DMS79 (cell line): ENCODE measurements at regions not wholly inside any gene's neighbourhood (a gene's known extent, or its start where the extent isn't known, plus 50 kb on each side); places are given as distances from the start of the nearest gene placed in this dataset.
"Not testable (repeated sequence)": the region's sequence is repeated elsewhere in the genome, so short reads cannot be mapped to it uniquely, and the experiment has no call there.

Experiments
- DNase-seq: peaks from one replicate; lab custom pipeline; 2025; lab: John Stamatoyannopoulos, UW

DNA sequence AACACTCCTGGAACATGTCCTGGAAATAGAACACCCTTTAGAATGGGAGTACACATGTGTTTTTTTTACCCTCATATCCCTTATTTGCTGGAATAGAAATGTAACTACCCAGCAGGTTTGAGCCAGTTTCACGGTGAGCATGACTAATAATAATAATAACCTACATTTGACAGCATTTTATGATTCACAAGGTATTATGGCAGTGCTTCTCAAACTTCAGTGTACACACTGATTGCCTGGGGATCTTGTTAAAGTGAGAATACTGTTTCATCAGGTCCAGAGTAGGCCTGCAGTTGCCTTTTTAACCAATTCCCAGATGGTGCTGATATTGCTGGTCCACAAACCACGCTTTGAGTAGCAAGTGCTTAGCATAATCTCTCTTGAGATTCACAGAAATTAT, 63.9 kb downstream of the NFKBIZ start:
- no peak for DNase-seq

DNA sequence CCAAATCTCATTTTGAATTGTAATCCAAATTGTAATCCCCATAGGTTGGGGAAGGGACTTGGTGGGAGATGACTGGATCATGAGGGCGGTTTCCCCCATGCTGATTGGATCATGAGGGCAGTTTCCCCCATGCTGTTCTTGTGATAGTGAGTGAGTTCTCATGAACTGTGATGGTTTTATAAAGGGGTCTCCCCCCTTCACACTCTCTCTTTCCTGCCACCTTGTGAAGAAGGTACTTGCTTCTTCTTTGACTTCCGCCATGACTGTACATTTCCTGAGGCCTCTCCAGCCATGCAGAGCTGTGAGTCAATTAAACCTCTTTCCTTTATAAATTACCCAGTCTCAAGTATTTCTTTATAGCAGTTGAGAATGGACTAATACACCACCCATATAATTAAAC, 68.4 kb downstream of the NFKBIZ start:
- not testable (repeated sequence) for DNase-seq

DNA sequence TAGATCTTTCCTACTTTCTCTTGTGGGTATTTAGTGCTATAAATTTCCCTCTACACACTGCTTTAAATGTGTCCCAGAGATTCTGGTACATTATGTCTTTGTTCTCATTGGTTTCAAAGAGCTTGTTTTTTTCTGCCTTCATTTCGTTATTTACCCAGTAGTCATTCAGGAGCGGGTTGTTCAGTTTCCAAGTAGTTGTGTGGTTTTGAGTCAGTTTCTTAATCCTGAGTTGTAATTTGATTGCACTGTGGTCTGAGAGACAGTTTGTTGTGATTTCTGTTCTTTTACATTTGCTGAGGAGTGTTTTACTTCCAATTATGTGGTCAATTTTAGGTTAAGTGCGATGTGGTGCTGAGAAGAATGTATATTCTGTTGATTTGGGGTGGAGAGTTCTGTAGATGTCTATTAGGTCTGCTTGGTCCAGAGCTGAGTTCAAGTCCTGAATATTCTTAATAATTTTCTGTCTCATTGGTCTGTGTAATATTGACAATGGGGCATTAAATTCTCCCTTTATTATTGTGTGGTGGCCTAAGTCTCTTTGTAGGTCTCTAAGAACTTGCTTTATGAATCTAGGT, 72.9 kb downstream of the NFKBIZ start:
- DNase-seq, result not testable (repeated sequence)

DNA sequence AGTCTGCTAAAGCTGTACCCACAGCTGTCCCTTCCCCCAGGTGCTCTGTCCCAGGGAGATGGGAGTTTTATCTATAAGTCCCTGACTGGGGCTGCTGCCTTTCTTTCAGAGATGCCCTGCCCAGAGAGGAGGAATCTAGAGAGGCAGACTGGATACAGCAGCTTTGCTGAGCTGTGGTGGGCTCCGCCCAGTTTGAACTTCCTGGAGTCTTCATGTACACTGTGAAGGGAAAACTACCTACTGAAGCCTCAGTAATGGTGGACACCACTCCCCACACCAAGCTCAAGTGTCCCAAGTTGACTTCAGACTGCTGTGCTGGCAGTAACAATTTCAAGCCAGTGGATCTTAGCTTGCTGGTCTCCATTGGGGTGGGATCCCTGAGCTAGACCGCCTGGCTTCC, 75.3 kb downstream of the NFKBIZ start:
- DNase-seq, result not testable (repeated sequence)

DNA sequence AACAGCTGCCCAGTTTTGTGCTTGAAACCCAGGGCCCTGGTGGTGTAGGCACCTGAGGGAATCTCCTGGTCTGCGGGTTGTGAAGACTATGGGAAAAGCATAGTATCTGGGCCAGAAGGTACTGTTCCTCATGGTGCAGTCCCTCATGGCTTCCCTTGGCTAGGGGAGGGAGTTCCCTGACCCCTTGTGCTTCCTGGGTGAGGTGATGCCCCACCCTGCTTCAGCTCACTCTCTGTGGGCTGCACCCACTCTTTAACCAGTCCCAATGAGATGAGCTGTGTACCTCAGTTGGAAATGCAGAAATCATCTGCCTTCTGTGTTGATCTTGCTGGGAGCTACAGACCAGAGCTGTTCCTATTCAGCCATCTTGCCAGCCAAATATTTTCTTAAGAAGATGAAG, 75.8 kb downstream of the NFKBIZ start:
- DNase-seq, result not testable (repeated sequence)

DNA sequence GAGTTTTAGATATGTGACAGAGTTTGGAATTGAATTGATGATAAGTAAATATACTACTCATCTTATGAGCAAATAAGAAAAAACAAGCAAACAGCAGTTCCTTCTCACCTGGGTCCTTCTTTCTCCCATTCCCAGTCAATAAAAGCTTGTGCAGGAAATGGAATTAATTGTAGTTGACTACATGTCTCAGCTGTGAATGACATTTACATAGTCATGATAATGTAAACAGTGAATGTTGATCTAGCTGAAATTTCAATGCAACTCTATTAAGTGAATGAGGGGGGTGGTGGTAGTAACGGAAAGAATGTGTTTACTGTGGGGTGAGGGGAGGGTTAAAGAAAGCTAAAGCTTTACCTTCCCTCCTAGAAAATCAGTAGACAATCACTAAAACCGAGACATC, 76.2 kb downstream of the NFKBIZ start:
- DNase-seq, result no peak

DNA sequence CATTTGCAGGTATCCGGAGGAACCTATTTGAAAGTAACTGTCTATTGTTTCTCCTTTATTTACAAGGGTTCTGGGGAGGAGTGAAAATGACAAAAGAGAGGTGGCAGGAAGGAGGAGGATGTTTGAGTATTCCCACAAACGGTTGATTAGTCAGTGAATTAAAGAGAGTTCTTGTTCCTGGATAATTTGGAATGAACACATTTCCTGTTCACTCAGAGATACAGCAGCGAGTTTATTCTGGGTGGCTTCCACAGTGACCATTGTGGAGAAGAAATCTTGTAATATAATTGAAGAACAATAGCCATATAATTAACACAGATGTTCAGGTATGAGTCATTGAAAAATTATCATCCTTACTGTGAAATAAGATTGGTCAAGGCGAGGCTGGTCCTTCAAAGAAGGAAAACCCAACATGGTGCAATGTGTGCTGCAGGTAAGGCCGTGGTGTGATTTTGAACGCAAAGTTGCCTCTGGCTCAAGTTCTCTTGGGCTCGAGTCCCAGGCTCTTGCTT, 77.3 kb downstream of the NFKBIZ start:
- DNase-seq, result no peak

DNA sequence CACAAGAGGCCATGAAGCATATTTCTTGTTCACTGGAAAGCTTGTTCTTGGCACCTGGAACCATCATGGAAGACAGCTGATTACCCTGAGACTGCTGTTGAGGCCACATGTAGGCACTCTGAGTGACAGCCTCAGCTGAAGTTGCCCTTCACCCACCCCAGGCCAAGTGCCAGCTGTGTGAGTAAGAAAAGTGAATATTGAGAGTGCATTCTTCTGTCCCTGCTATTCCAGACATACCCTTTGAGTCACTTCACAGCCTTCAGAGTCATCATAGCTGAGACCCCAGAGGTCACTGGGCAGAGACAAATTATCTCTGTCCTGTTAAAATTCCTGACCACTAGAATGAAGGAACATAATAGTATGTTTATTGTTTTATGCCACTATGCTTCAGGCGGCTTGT, 79.6 kb downstream of the NFKBIZ start:
- DNase-seq, result no peak

DNA sequence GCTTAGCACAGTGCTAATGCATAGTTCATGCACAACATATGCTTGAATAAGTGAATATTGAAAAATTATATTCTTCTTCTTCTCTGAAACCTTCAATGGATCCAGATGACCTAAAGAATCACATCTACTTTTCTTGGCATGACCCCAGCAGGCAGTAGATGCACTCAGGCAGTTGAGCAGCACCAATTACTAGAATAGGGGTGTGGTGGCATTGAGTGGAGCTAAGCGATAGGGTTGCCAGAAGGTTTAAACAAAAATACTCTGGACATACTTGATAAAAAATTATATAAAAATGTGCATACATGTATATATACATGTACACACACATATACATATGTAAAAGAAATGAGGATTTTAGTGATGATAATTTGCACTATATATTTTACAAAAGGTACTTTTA, 81.8 kb downstream of the NFKBIZ start:
- no peak for DNase-seq

DNA sequence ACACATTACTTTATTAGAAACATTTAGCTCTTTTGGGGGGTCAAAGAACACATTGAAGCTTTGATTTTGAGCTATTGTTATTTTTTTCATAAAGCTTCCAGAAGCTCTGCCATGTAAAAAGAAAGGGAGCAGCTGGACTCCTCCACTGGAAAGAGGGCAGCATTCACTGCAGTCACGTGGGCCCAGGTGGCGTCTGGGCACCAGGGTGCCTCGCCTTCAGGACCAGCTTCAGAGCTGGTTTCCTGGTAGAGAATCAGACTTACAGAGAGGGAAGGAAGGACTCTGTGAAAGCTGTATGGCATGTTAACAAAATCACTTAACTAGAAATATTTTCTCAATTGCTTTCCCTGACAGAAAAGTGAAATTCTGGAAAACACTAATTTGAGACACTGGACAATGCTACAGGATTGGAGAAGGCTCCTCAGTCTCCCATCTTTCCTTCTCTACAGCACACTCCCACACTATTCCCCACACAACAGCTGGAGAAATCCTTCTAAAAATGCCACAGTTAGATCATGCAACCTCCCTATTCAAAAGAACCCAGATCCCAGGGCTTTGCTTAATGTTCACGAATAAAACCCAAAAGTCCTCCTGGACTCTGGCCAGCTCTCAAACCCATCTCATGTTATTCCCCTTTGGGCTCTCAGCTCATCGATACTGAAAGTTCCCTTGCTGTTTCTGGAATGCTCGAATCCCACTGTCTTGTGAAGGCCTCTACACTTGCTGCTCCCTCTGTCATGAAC, 83.2 kb downstream of the NFKBIZ start:
- no peak for DNase-seq

DNA sequence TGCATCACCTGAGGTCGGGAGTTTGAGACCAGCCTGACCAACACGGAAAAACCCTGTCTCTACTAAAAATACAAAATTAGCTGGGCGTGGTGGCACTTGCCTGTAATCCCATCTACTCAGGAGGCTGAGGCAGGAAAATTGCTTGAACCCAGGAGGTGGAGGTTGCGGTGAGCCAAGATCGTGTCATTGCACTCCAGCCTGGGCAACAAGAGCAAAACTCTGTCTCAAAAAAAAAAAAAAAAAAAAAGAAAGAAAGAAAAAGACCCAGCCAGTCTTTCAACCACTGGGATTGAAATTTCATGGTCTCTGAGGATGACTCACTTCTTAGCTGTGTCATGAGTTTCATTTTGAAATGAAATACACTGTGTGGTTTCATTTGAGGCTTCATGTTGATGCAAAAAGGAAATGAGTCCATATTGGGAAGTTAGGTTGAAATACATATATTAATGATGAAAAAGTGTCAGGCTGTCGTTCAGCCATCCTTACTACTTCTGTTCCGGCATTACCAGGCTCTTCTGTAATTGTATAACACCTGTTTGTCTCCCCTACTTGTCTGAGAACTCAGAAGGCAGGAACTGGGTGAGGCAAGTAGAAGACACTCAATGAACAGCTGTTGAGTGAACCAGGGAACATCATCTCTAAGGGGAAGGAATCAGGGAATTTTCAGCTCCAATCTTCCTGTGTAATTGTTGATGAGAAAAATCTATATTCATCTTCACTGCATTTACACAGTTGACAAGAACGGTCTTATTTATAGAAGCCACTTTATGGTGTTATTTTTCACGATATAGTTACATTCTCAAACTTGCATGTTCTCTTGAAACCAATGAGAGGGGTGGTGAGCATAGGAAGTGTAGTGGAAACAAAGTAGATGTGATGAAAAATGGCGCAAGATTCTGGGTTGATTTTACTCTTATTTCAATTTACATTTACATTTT, 87.4 kb downstream of the NFKBIZ start:
- no peak for DNase-seq

DNA sequence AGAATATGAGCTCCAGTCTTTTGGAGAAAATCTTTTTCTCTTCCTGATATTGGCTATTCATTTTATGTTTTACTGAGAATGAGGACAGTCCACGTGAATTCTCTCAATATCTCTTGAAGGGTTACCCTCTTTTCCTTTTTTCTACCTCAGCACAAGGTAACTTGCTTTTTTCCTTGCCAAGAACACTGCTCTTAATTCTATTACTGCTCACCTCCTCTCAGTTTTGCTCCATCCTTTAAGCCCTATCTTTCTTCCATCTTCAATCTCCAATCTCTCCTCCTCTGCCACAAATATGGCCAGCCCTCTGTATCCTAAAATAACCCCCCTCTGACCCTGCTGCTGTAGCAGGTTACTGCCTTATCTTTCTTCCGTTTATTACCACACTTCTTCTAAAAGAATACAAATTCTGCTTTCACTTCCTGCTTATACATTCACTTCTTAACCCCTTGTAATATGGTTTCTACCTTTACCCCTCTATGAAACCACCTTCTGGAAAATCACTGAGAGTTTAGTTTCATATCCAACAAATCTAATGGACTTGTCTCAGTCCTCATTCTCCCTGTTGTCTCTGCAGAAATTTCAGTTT, 89.0 kb downstream of the NFKBIZ start:
- DNase-seq, result no peak

DNA sequence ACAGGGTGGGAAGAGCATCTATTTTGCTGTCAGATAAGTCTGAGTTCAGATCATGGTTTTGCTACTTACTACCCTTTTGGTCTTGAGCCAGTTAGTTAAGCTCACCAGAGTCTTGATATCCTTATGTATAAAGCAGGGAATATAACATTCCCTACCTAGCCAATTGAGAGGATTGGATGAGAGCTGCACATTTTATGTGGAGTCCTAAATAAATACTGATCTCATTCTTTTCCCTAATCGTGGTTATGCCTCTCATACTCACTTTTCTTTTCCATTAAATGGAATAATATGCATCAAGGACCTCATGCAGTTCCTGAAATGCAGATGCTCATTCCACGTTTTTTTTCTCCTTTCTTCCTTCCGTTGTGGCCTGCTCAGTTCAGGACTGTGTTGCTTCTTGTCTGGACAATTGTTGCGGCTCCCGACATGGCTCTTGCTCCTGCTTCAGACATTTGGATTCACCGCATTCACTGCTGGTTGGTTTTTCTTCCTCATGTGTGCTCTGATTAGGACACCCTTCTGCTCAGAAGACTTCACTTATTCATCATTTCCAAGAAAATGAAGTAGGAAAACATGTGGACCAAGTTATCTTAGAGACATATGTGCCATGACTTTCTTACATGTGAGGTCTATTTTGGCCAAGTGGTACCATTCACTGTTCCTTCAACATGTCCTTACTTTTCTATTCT, 90.2 kb downstream of the NFKBIZ start:
- DNase-seq, result no peak

DNA sequence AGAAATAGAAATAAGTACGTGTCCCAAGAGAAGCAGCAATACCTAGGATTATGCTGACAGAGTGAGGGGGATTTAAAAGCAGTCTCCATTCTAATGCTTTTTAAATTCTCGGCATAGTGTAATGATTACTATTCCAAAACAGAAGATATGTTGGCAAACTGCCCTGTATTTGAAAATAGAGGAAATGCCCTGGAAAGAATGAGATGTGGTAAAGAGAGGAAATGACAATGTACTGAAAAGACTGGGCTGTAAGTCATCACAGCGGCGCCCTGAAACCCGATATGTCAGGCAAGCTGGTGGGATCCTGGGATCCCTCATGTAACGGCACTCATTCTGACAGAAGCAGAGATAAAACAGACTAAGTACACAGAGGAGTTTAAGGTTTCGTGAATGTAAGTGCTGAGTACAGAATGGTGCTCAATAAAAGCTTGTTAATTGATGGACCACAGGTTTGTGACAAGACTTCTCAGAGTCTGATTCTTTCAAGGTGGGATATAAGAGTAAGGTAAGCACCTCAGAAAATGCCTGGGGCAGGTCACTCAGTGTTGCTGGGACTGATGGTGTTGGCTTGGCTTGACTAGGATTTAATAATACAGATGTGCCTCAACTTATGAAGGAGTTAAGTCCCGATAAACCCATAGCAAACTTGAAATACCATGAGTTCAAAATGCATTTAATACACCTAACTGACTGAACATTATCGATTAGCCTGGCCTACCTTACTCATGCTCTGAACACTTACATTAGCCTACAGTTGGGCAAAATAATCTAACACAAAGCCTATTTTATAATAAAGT, 91.4 kb downstream of the NFKBIZ start:
- no peak for DNase-seq

DNA sequence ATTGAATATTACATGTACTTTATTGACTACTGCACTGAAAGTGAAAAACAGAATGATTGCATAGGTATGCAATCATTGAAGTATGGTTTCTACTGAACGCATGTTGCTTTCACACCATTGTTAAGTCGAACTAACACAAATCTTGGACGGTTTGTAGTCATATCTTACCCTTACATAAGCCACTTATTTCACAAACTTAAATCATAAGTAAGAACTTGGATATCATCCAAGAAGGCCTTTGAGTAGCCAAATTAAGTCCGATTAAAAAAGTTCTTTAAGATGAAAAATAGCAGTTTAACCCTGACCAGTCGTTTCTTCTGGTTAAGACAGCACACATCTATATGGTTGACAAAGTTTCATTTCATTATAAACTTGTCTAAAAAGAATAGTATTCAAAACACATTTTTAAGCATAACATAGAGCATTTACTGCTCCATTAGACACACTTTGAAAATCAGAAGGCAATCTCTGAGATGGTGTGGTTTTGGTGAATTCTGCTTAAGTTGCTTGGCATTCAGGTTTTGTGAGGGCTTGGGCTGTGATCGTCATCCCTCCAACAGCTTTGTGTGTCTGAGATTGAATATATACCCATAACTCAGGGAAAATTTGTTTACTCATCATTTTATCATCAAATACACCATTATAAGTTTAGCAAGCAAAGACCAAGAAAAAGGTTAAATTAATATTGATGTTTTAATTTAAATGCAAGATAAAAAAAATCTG, 92.2 kb downstream of the NFKBIZ start:
- DNase-seq, result no peak

DNA sequence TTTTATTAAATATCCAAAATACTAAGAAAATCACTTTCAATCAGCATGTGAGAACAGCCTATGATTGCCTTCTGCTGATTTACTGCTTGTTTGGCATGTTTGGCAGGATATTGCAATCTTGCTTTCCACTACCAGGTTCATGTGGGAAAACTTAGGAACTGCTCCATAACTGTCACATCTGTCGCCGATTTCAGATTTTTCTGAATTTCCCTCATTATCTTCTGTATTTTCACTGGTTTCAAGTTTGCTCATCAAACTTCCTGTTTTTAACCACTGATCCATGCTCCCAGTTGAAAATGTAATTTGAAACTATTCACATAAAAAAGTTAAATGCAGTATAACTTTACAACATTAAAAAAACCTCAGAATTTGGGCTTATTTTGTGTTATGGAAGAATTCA, 93.0 kb downstream of the NFKBIZ start:
- no peak for DNase-seq

DNA sequence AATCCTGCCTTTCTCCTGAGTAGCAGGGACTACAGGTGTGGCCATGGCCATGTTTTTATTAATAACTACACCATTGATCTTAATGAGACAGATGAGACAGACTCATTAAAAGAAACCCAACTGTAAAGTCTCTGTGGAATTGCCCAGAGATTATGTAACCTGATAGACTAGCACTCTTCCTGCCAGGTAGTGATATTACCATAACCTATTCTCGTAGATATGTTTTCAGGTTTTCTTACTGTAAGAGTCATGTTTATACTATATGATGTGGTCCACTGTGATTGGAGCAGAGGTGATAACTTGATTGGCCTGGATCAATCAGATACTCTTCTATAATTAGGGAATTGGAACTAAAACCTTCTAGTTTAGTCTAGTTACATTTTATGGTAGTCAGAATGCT, 93.7 kb downstream of the NFKBIZ start:
- DNase-seq, result no peak

DNA sequence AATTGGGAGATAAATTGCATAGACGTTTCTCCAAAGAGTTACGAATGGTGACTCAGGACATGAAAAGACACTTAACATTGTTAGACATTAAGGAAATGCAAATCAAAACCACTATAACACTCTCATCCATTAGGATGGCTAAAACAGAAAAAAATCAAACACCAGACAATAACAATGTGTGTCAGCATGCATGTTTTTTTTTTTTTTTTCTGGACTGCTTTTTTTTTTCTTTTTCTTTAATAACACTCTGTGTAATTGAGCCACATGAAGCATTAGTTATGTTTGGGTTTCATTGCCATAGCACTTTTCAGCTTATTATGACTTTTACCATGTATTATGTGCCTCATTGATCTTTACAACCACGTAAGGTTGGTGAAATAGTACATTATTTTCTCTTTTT, 95.0 kb downstream of the NFKBIZ start:
- no peak for DNase-seq

DNA sequence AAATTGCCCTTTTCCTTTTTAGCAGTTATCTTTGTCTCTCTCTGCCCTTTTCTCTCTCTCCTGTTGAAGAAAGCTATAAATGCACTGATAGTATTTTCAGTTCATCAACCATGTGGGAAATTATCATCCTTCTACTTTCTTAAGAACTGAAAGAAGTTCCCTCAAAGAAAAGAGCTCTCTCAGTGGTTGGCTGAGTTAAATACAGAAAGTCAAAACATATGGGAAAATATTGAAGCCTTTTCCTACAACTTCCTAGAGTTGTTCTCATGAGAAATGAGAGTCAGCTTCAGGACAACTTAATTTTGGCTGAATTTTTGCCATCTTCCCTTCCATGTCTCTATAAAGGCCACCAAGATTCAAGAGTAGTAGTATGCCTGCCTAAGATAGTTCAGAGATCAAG, 96.7 kb downstream of the NFKBIZ start:
- DNase-seq, result no peak

DNA sequence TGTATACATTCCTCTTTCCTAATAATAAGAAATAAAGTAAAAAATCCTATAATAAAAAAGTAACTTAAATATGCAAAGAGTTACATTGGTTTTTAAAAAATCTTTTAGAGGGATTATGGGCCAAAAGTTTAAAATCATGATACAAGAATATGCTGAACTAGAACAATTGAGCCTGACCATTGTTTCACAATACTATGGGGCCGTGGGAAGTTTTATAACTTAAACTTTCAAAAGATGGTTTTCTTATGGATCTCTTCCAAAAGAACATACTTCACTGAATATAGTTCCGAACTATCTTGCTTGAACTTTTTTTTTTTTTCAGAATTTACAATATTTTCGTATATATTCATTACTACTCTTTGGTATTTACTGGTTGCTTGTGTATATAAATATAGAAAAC, 97.6 kb downstream of the NFKBIZ start:
- no peak for DNase-seq
